H4 (cell line): ENCODE measurements at regions not wholly inside any gene's neighbourhood (a gene's known extent, or its start where the extent isn't known, plus 50 kb on each side); places are given as distances from the start of the nearest gene placed in this dataset.
A peak's percentile ranks its signal among the peaks of the same experiment; 100 is the strongest.

ENCODE experiments used
- DNase-seq: peaks from one replicate; pipeline ENCODE4 v3.0.0-alpha.2; 2015; ENCODE audit warnings: low spot score

GRCh38 chr10:121420006-121420405 lies 178.2 kb downstream of the FGFR2 start:
- no peak for DNase-seq

GRCh38 chr10:121422096-121422495 lies 176.1 kb downstream of the FGFR2 start:
- no peak for DNase-seq

GRCh38 chr10:121425623-121426022 lies 172.6 kb downstream of the FGFR2 start:
- no peak for DNase-seq

- DNase-seq = peak; percentile 19
Measured at GRCh38 chr10:121426307-121426706, 171.9 kb downstream of the FGFR2 start.
